Endothelial cell of umbilical vein (primary cell): ENCODE measurements at regions not wholly inside any gene's neighbourhood (a gene's known extent, or its start where the extent isn't known, plus 50 kb on each side); places are given as distances from the start of the nearest gene placed in this dataset.

Experiments
- POLR2AphosphoS5 ChIP-seq: IDR thresholded peaks from 2 replicates; pipeline ENCODE4 v1.6.1; 2012; ENCODE audit warnings: low read depth, mild to moderate bottlenecking, control low read depth, low read length, moderate library complexity; ENCODE audit not compliant: insufficient read depth
- TF ChIP-seq, protein P1 (sequence below), 2 donors: IDR thresholded peaks; 1 replicate in 1 of 2; 2 replicates in 1 of 2; pipeline ENCODE4 v1.5.1; 2011; ENCODE audit warnings: low read length in 2 of 2, mild to moderate bottlenecking in 2 of 2, moderate library complexity in 2 of 2, control low read depth in 1 of 2, inconsistent platforms in 1 of 2, low read depth in 1 of 2; ENCODE audit not compliant: insufficient read depth in 1 of 2; ENCODE audit errors: extremely low read depth in 1 of 2

- TF ChIP-seq, protein P1, sequence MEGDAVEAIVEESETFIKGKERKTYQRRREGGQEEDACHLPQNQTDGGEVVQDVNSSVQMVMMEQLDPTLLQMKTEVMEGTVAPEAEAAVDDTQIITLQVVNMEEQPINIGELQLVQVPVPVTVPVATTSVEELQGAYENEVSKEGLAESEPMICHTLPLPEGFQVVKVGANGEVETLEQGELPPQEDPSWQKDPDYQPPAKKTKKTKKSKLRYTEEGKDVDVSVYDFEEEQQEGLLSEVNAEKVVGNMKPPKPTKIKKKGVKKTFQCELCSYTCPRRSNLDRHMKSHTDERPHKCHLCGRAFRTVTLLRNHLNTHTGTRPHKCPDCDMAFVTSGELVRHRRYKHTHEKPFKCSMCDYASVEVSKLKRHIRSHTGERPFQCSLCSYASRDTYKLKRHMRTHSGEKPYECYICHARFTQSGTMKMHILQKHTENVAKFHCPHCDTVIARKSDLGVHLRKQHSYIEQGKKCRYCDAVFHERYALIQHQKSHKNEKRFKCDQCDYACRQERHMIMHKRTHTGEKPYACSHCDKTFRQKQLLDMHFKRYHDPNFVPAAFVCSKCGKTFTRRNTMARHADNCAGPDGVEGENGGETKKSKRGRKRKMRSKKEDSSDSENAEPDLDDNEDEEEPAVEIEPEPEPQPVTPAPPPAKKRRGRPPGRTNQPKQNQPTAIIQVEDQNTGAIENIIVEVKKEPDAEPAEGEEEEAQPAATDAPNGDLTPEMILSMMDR (IDR thresholded peaks at IDR 0.05; ENCODE audit: extremely low read depth in 1 of 2, insufficient read depth in 1 of 2, low read depth in 1 of 2, low read length in 2 of 2): no peak
- TF ChIP-seq POLR2AphosphoS5: no peak
These were observed 646.7 kb upstream of the FOXG1 start for GRCh38 chr14:28119849-28120248.
